ENCODE measurements at regions not wholly inside any gene's neighbourhood (a gene's known extent, or its start where the extent isn't known, plus 50 kb on each side); places are given as distances from the start of the nearest gene placed in this dataset. TPM values are rescaled to one million over a fixed set of nuclear protein-coding genes. Genes with fewer than 3 reads are reported as not detected.

GRCh38 chr5:83776437-83777031 lies 55.9 kb upstream of the HAPLN1 start:
- FAIRE-seq (no peak), ATAC-seq (no peak), DNase-seq (ENCODE audit: low read depth, low spot score) (no peak)
- BruUV-seq (replicated peaks): no TSS peak
- in situ Hi-C loops (cut with MboI): no loop called here
- no peaks in the 10 kb centered on the region for H3K79me2 ChIP-seq (ENCODE audit: control insufficient read depth, insufficient read depth, low read length)
- H3K27ac ChIP-seq (ENCODE audit: control insufficient read depth, insufficient read depth): no peak overlapping the region
- H3K4me2 ChIP-seq (ENCODE audit: control insufficient read depth, insufficient read depth): no peak overlapping the region
- H4K20me1 ChIP-seq (ENCODE audit: control insufficient read depth, insufficient read depth): no peaks in the 10 kb centered on the region
- H3K27me3 ChIP-seq (replicated peaks in 1 of 2; ENCODE audit: control insufficient read depth in 2 of 2, insufficient read depth in 2 of 2, low read length in 1 of 2): no peaks in the 10 kb centered on the region
- H3K4me3 ChIP-seq: no peak overlapping the region
- CTCF ChIA-PET: no interaction called here
- H3K36me3 ChIP-seq (ENCODE audit: control insufficient read depth in 2 of 2, insufficient read depth in 2 of 2, low read length in 1 of 2): no peaks in the 10 kb centered on the region
- SMC1A ChIA-PET (ENCODE audit: uncharacterized antibody, unreplicated experiment): no interaction called here
- RAD21 ChIA-PET (ENCODE audit: unreplicated experiment): no interaction called here
- 32% methylated on average over 1 of the region's 1 CpG for WGBS (ENCODE audit: insufficient coverage, insufficient replicate concordance, low lambda C conversion rate, missing lambda C conversion rate)
- intact Hi-C loops (cut with micrococcal nuclease; ENCODE audit: unreplicated experiment): no loop called here
- H3K4me1 ChIP-seq (ENCODE audit: control insufficient read depth, insufficient read depth, low read length): no peaks in the 10 kb centered on the region
- no peak for TF ChIP-seq IKZF1 (conservative IDR thresholded peaks at IDR 0.05)
- TF ChIP-seq POU2F2 (IDR thresholded peaks at IDR 0.05; ENCODE audit: borderline replicate concordance, low read depth, low read length): no peak
- no peak for TF ChIP-seq LARP7 (IDR thresholded peaks at IDR 0.05)
- TF ChIP-seq RELA (IDR thresholded peaks at IDR 0.05; ENCODE audit: borderline replicate concordance, partially characterized antibody): no peak
- no peak for TF ChIP-seq CTCF (IDR thresholded peaks at IDR 0.05 in 2 of 3, conservative IDR thresholded peaks at IDR 0.05 in 1 of 3; ENCODE audit: control insufficient read depth in 2 of 3, extremely low read depth in 1 of 3, insufficient read depth in 1 of 3, low read depth in 3 of 3, low read length in 3 of 3)
- TF ChIP-seq, protein P1, sequence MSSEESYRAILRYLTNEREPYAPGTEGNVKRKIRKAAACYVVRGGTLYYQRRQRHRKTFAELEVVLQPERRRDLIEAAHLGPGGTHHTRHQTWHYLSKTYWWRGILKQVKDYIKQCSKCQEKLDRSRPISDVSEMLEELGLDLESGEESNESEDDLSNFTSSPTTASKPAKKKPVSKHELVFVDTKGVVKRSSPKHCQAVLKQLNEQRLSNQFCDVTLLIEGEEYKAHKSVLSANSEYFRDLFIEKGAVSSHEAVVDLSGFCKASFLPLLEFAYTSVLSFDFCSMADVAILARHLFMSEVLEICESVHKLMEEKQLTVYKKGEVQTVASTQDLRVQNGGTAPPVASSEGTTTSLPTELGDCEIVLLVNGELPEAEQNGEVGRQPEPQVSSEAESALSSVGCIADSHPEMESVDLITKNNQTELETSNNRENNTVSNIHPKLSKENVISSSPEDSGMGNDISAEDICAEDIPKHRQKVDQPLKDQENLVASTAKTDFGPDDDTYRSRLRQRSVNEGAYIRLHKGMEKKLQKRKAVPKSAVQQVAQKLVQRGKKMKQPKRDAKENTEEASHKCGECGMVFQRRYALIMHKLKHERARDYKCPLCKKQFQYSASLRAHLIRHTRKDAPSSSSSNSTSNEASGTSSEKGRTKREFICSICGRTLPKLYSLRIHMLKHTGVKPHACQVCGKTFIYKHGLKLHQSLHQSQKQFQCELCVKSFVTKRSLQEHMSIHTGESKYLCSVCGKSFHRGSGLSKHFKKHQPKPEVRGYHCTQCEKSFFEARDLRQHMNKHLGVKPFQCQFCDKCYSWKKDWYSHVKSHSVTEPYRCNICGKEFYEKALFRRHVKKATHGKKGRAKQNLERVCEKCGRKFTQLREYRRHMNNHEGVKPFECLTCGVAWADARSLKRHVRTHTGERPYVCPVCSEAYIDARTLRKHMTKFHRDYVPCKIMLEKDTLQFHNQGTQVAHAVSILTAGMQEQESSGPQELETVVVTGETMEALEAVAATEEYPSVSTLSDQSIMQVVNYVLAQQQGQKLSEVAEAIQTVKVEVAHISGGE (CRISPR knock-in tag; IDR thresholded peaks at IDR 0.05): no peak
- POLR2A ChIA-PET: no interaction called here
- H2AFZ ChIP-seq (ENCODE audit: control insufficient read depth, low read depth, low read length): no peak overlapping the region
- H3K9ac ChIP-seq (ENCODE audit: control insufficient read depth, insufficient read depth, low read length): no peak overlapping the region
- H3K9me3 ChIP-seq (replicated peaks; ENCODE audit: control insufficient read depth, insufficient read depth, low read length): no peaks in the 10 kb centered on the region

Small RNA genes in the stretch of these regions (small RNA-seq; reads per million reads assigned to genes)
- gene RNU4-11P: not detected
